Nucleus accumbens (tissue), 56 donors: ENCODE measurements at regions not wholly inside any gene's neighbourhood (a gene's known extent, or its start where the extent isn't known, plus 50 kb on each side); places are given as distances from the start of the nearest gene placed in this dataset.

ENCODE experiments used
- DNase-seq, 56 donors: peaks; one replicate each; lab custom pipeline; 2025; lab: John Stamatoyannopoulos, UW

GRCh38 chr6:106035655-106036054 is 50.5 kb upstream of the PRDM1 start:
- no peak for DNase-seq

GRCh38 chr6:106033806-106034205 is 52.3 kb upstream of the PRDM1 start:
- no peak for DNase-seq

- no peak for DNase-seq
These were observed 58.4 kb upstream of the PRDM1 start for GRCh38 chr6:106027758-106028157.

GRCh38 chr6:106026748-106027715 is 59.1 kb upstream of the PRDM1 start:
- DNase-seq: no peak

- DNase-seq: no peak
These were observed 60.5 kb upstream of the PRDM1 start for GRCh38 chr6:106025655-106026054.

- DNase-seq: no peak
These were observed 63.3 kb upstream of the PRDM1 start for GRCh38 chr6:106022801-106023200.

- no peak for DNase-seq
These were observed 68.7 kb upstream of the PRDM1 start for GRCh38 chr6:106017454-106017853.

- DNase-seq: no peak
These were observed 71.2 kb upstream of the PRDM1 start for GRCh38 chr6:106014955-106015354.

- no peak for DNase-seq
These were observed 74.7 kb upstream of the PRDM1 start for GRCh38 chr6:106011476-106011875.

GRCh38 chr6:106005954-106006353 is 80.2 kb upstream of the PRDM1 start:
- DNase-seq: no peak

- no peak for DNase-seq
These were observed 81.1 kb upstream of the PRDM1 start for GRCh38 chr6:106005013-106005412.

GRCh38 chr6:106003268-106003987 is 82.7 kb upstream of the PRDM1 start:
- DNase-seq: no peak

- no peak for DNase-seq
These were observed 84.1 kb upstream of the PRDM1 start for GRCh38 chr6:106002005-106002404.

GRCh38 chr6:106000935-106001334 is 85.2 kb upstream of the PRDM1 start:
- DNase-seq: no peak

GRCh38 chr6:105997482-105997881 is 88.7 kb upstream of the PRDM1 start:
- no peak for DNase-seq

GRCh38 chr6:105995391-105995865 is 90.7 kb upstream of the PRDM1 start:
- no peak for DNase-seq

- peak in 4 of 56 donors; percentile 6 to 28 (median 15) for DNase-seq
These were observed 91.3 kb upstream of the PRDM1 start for GRCh38 chr6:105994591-105995390.

GRCh38 chr6:105994118-105994590 is 92.0 kb upstream of the PRDM1 start:
- DNase-seq: peak in 4 of 56 donors; percentile 11 to 20 (median 16)

- DNase-seq: no peak
These were observed 92.6 kb upstream of the PRDM1 start for GRCh38 chr6:105993341-105994117.
